Panc1 (cell line): ENCODE measurements at regions not wholly inside any gene's neighbourhood (a gene's known extent, or its start where the extent isn't known, plus 50 kb on each side); places are given as distances from the start of the nearest gene placed in this dataset.

ENCODE experiments used
- ATAC-seq: fragments of 200-7000 bp; cut with Tn5 transposase; 2 replicates; pipeline ENCODE4 v1.9.1; 2020; ENCODE audit warnings: mild to moderate bottlenecking, moderate library complexity
- BruUV-seq: library from RNA; stranded (reverse); fragments of 400-500 nt; replicated peaks from 2 replicates; lab custom pipeline; 2021; lab: Mats Ljungman, UMichigan
- CTCF ChIA-PET: fragments of 300-600 bp; sonication (Branson Sonifier 250); formaldehyde crosslinking; loops from one replicate; lab custom pipeline; 2022; ENCODE audit warnings: antibody characterized with exemption; lab: Charles Lee
- POLR2A ChIA-PET: fragments of 300-600 bp; sonication (Branson Sonifier 250); formaldehyde crosslinking; loops from one replicate; lab custom pipeline; 2022; ENCODE audit warnings: antibody characterized with exemption; lab: Charles Lee
- DNase-seq: peaks from one replicate; pipeline ENCODE4 v3.0.0-alpha.2; 2010; ENCODE audit warnings: low read depth, low spot score
- H3K27ac ChIP-seq: 2 replicates; pipeline ENCODE4 v1.5.1; 2011; ENCODE audit warnings: mild to moderate bottlenecking, low read length, inconsistent platforms
- H3K27me3 ChIP-seq: fragments of 200-500 bp; sonication (Bioruptor generic); 2 replicates; pipeline ENCODE4 v1.6.0; 2014; ENCODE audit warnings: low read length, inconsistent platforms; ENCODE audit not compliant: control insufficient read depth, insufficient read depth
- H3K36me3 ChIP-seq: fragments of 200-500 bp; sonication (Bioruptor generic); 2 replicates; pipeline ENCODE4 v1.5.1; 2014; ENCODE audit warnings: inconsistent platforms, mild to moderate bottlenecking, low read length, moderate library complexity; ENCODE audit not compliant: control insufficient read depth, insufficient read depth
- H3K4me1 ChIP-seq: 2 replicates; pipeline ENCODE4 v1.5.1; 2011; ENCODE audit warnings: inconsistent platforms, mild to moderate bottlenecking, low read length, moderate library complexity; ENCODE audit not compliant: control insufficient read depth, insufficient read depth
- H3K4me3 ChIP-seq, 2 experiments: 2 replicates each; pipeline ENCODE4 v1.5.1; 2011 to 2012; ENCODE audit warnings: low read depth in 2 of 2, low read length in 2 of 2, mild to moderate bottlenecking in 2 of 2, inconsistent platforms in 1 of 2, moderate library complexity in 1 of 2
- H3K9me3 ChIP-seq: fragments of 200-500 bp; sonication (Bioruptor generic); 2 replicates; pipeline ENCODE4 v1.5.1; 2014; ENCODE audit warnings: low read depth, mild to moderate bottlenecking, inconsistent platforms, low read length, moderate library complexity; ENCODE audit not compliant: control insufficient read depth, insufficient read depth
- POLR2AphosphoS5 ChIP-seq: IDR thresholded peaks from 2 replicates; pipeline ENCODE4 v1.6.1; 2012; ENCODE audit warnings: mild to moderate bottlenecking, low read depth, low read length, moderate library complexity
- REST ChIP-seq, 2 experiments: IDR thresholded peaks; 2 replicates each; pipeline ENCODE4 v1.6.1; 2011 to 2012; ENCODE audit warnings: low read depth in 2 of 2, control low read depth in 1 of 2, low read length in 1 of 2, mild to moderate bottlenecking in 1 of 2, moderate library complexity in 1 of 2; ENCODE audit not compliant: insufficient read depth in 1 of 2
- SIN3A ChIP-seq: IDR thresholded peaks from 2 replicates; pipeline ENCODE4 v1.6.1; 2012; ENCODE audit warnings: low read depth, mild to moderate bottlenecking, low read length, moderate library complexity, borderline replicate concordance; ENCODE audit not compliant: insufficient read depth
- TCF7L2 ChIP-seq: IDR thresholded peaks from 2 replicates; pipeline ENCODE4 v1.6.1; 2011; ENCODE audit warnings: mild to moderate bottlenecking, low read depth, low read length, inconsistent platforms
- in situ Hi-C: cut with HindIII; loops from 2 replicates; pipeline ENCODE4 v1.10.0; 2016; ENCODE audit warnings: low sequenced_read_pairs, low pct_unique_long_range_greater_than_20kb
- intact Hi-C: fragments of 100-400 bp; cut with micrococcal nuclease; formaldehyde crosslinking; loops from one replicate; pipeline ENCODE4 v1.10.0; 2022; ENCODE audit not compliant: unreplicated experiment
- TF ChIP-seq, protein P1 (sequence below): fragments of 450-650 bp; IDR thresholded peaks from 2 replicates; pipeline ENCODE4 v1.5.1; 2017; ENCODE audit warnings: mild to moderate bottlenecking

DNA sequence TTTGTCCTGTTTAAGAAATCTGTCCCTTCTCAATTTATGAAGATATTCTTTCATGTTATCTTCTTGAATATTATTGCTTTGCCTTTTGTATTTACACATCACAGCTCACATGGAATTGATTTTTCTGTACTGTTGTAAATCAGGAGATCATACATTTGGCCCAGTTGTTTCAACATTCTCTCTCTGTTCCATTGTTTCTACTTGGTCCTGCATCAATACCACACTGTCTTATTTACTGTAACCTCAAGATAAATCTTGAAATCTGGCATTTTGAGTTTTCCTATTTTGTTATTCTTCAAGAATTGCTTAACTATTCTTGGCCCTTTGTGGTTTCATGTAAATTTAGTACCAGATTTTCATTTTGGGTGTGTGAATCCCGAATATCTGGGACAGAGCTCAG is 121.7 kb upstream of the CCN2 start:
- intact Hi-C loops (no loop called here), in situ Hi-C loops (no loop called here)
- Histone ChIP-seq H3K4me1 (no peaks in the 10 kb centered on the region), H3K4me3 (no peak overlapping the region), H3K27me3 (no peaks in the 10 kb centered on the region), H3K9me3 (no peaks in the 10 kb centered on the region), H3K36me3 (no peaks in the 10 kb centered on the region), H3K27ac (no peak overlapping the region; the same call in 1 of the 2 replicates)
- ATAC-seq (no peak), DNase-seq (no peak)
- CTCF ChIA-PET, result no interaction called here
- no TSS peak for BruUV-seq
- POLR2A ChIA-PET, result no interaction called here
- TF ChIP-seq, protein P1, sequence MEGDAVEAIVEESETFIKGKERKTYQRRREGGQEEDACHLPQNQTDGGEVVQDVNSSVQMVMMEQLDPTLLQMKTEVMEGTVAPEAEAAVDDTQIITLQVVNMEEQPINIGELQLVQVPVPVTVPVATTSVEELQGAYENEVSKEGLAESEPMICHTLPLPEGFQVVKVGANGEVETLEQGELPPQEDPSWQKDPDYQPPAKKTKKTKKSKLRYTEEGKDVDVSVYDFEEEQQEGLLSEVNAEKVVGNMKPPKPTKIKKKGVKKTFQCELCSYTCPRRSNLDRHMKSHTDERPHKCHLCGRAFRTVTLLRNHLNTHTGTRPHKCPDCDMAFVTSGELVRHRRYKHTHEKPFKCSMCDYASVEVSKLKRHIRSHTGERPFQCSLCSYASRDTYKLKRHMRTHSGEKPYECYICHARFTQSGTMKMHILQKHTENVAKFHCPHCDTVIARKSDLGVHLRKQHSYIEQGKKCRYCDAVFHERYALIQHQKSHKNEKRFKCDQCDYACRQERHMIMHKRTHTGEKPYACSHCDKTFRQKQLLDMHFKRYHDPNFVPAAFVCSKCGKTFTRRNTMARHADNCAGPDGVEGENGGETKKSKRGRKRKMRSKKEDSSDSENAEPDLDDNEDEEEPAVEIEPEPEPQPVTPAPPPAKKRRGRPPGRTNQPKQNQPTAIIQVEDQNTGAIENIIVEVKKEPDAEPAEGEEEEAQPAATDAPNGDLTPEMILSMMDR, result no peak
- no peak for TF ChIP-seq POLR2AphosphoS5
- TF ChIP-seq SIN3A, result no peak
- no peak for TF ChIP-seq TCF7L2
- TF ChIP-seq REST (IDR thresholded peaks at IDR 0.05; ENCODE audit: insufficient read depth in 1 of 2, low read depth in 2 of 2, low read length in 1 of 2), result no peak

GRCh38 chr6:132072271-132072670 is 121.1 kb upstream of the CCN2 start:
- ChIA-PET CTCF (no interaction called here), POLR2A (no interaction called here)
- no TSS peak for BruUV-seq
- H3K27ac ChIP-seq, result no peak overlapping the region
- TF ChIP-seq TCF7L2 (no peak), POLR2AphosphoS5 (no peak), SIN3A (no peak), REST (IDR thresholded peaks at IDR 0.05; ENCODE audit: insufficient read depth in 1 of 2, low read depth in 2 of 2, low read length in 1 of 2) (no peak)
- TF ChIP-seq, protein P1, result no peak
- H3K4me1 ChIP-seq, result no peaks in the 10 kb centered on the region
- no peaks in the 10 kb centered on the region for H3K9me3 ChIP-seq
- intact Hi-C loops (no loop called here), in situ Hi-C loops (no loop called here)
- no peak for ATAC-seq
- no peak overlapping the region for H3K4me3 ChIP-seq
- H3K27me3 ChIP-seq, result no peaks in the 10 kb centered on the region
- no peaks in the 10 kb centered on the region for H3K36me3 ChIP-seq
- no peak for DNase-seq
